SH-SY5Y (cell line): ENCODE measurements at regions not wholly inside any gene's neighbourhood (a gene's known extent, or its start where the extent isn't known, plus 50 kb on each side); places are given as distances from the start of the nearest gene placed in this dataset.

Experiments
- GATA2 ChIP-seq: IDR thresholded peaks from 2 replicates; pipeline ENCODE4 v1.6.1; 2011; ENCODE audit warnings: mild to moderate bottlenecking, low read depth, low read length
- GATA3 ChIP-seq: IDR thresholded peaks from 2 replicates; pipeline ENCODE4 v1.6.1; 2011; ENCODE audit warnings: low read depth, mild to moderate bottlenecking, low read length, moderate library complexity

GRCh38 chr14:80110721-80111120, 100.6 kb downstream of the DIO2 start:
- TF ChIP-seq GATA2 (no peak), GATA3 (no peak)
